GM13976 (cell line): ENCODE measurements at regions not wholly inside any gene's neighbourhood (a gene's known extent, or its start where the extent isn't known, plus 50 kb on each side); places are given as distances from the start of the nearest gene placed in this dataset.

Experiments
- DNase-seq: peaks from one replicate; pipeline ENCODE4 v3.0.0; 2012; ENCODE audit warnings: low spot score
- CTCF ChIP-seq: IDR thresholded peaks from 2 replicates; pipeline ENCODE4 v1.5.1; 2012; ENCODE audit warnings: borderline replicate concordance, mild to moderate bottlenecking; ENCODE audit not compliant: insufficient read depth; ENCODE audit errors: extremely low read depth, missing control alignments, control extremely low read depth
- in situ Hi-C: fragments of 300-500 bp; cut with MboI; formaldehyde crosslinking; loops from one replicate; pipeline ENCODE4 v1.12.0; 2022; ENCODE audit warnings: low sequenced_read_pairs, mixed read lengths, inconsistent platforms; ENCODE audit not compliant: unreplicated experiment

- TF ChIP-seq CTCF: no peak
- no peak for DNase-seq
- in situ Hi-C loops: no loop called here
Measured at GRCh38 chr2:122822319-122822718, 1066.9 kb downstream of the TSN start.

- no peak for DNase-seq
- in situ Hi-C loops: no loop called here
Measured at GRCh38 chr2:122830157-122830556, 1074.7 kb downstream of the TSN start.

GRCh38 chr2:122831649-122832048, 1076.2 kb downstream of the TSN start:
- in situ Hi-C loops: no loop called here
- no peak for DNase-seq
- TF ChIP-seq CTCF: no peak

More at GRCh38 chr2:122830157-122830556, 1074.7 kb downstream of the TSN start:
- TF ChIP-seq CTCF: no peak

GRCh38 chr2:122843503-122843902, 1088.1 kb downstream of the TSN start:
- in situ Hi-C loops: no loop called here
- DNase-seq: no peak
- no peak for TF ChIP-seq CTCF

- in situ Hi-C loops: no loop called here
Measured at GRCh38 chr2:122851161-122851560, 1095.7 kb downstream of the TSN start.

GRCh38 chr2:122851972-122852531, 1096.6 kb downstream of the TSN start:
- in situ Hi-C loops: no loop called here

More at GRCh38 chr2:122851161-122851560, 1095.7 kb downstream of the TSN start:
- TF ChIP-seq CTCF: no peak
- no peak for DNase-seq

More at GRCh38 chr2:122851972-122852531, 1096.6 kb downstream of the TSN start:
- no peak for DNase-seq
- no peak for TF ChIP-seq CTCF
